ENCODE measurements at regions not wholly inside any gene's neighbourhood (a gene's known extent, or its start where the extent isn't known, plus 50 kb on each side); places are given as distances from the start of the nearest gene placed in this dataset.
"Not testable (repeated sequence)": the region's sequence is repeated elsewhere in the genome, so short reads cannot be mapped to it uniquely, and the experiment has no call there.

GRCh38 chr16:8075271-8075670 is 515.0 kb downstream of the TMEM114 start:
- TF ChIP-seq CHD4 (IDR thresholded peaks at IDR 0.05; ENCODE audit: borderline replicate concordance) (no peak), HOXB5 (CRISPR knock-in tag; IDR thresholded peaks at IDR 0.05) (no peak), RFX5 (IDR thresholded peaks at IDR 0.05) (no peak), REST (IDR thresholded peaks at IDR 0.05) (no peak)
- DNase-seq (ENCODE audit: low read depth in 1 of 2, low spot score in 1 of 2), result no peak
- 9% methylated on average over 5 of the region's 5 CpGs for WGBS (ENCODE audit: missing lambda C conversion rate)
- no peak overlapping the region for H3K4me3 ChIP-seq
- no peak overlapping the region for H3K27ac ChIP-seq
- ChIA-PET CTCF (no interaction called here), POLR2A (no interaction called here)
- no peak for ATAC-seq
- H3K9me3 ChIP-seq, result no peaks in the 10 kb centered on the region
- no peak for FAIRE-seq
- H3K4me2 ChIP-seq, result no peak overlapping the region
- no peaks in the 10 kb centered on the region for H3K4me1 ChIP-seq

- Histone ChIP-seq H3K4me2 (no peak overlapping the region), H3K4me3 (no peak overlapping the region), H3K4me1 (no peaks in the 10 kb centered on the region), H3K9me3 (no peaks in the 10 kb centered on the region; the same call in none of the 3 replicates), H3K27ac (no peak overlapping the region)
- CTCF ChIA-PET, result no interaction called here
- FAIRE-seq (no peak), DNase-seq (ENCODE audit: low read depth in 1 of 2, low spot score in 1 of 2) (no peak), ATAC-seq (no peak)
- POLR2A ChIA-PET, result no interaction called here
- WGBS (ENCODE audit: missing lambda C conversion rate), result 33% methylated on average over 2 of the region's 2 CpGs
- no peak for TF ChIP-seq SMC3 (IDR thresholded peaks at IDR 0.05)
- no peak for TF ChIP-seq PHF8 (IDR thresholded peaks at IDR 0.05; ENCODE audit: borderline replicate concordance, low read depth)
- no peak for TF ChIP-seq ZNF302 (CRISPR knock-in tag; IDR thresholded peaks at IDR 0.05)
- no peak for TF ChIP-seq CBX2 (IDR thresholded peaks at IDR 0.05; ENCODE audit: borderline replicate concordance, low read depth)
- TF ChIP-seq FOSB (CRISPR knock-in tag; IDR thresholded peaks at IDR 0.05), result no peak
- TF ChIP-seq HOXB13 (CRISPR knock-in tag; IDR thresholded peaks at IDR 0.05; ENCODE audit: low read depth), result no peak
- TF ChIP-seq EP300 (IDR thresholded peaks at IDR 0.05), result no peak
- TF ChIP-seq RARB (CRISPR knock-in tag; IDR thresholded peaks at IDR 0.05), result no peak
- TF ChIP-seq TP53 (CRISPR knock-in tag; IDR thresholded peaks at IDR 0.05), result no peak
Observed at GRCh38 chr16:8070506-8070905, 519.8 kb downstream of the TMEM114 start.

GRCh38 chr16:8068225-8068624 is 522.1 kb downstream of the TMEM114 start:
- FAIRE-seq; H3K9me3 ChIP-seq; H3K4me2 ChIP-seq; DNase-seq (ENCODE audit: low read depth in 1 of 2, low spot score in 1 of 2); H3K4me1 ChIP-seq; ATAC-seq; H3K4me3 ChIP-seq; POLR2A ChIA-PET; H3K27ac ChIP-seq; CTCF ChIA-PET: not testable (repeated sequence)
- WGBS (ENCODE audit: missing lambda C conversion rate), result 28% methylated on average over 3 of the region's 3 CpGs

GRCh38 chr16:8063159-8063558 is 527.2 kb downstream of the TMEM114 start:
- WGBS (ENCODE audit: missing lambda C conversion rate), result 20% methylated on average over 4 of the region's 4 CpGs
- CTCF ChIA-PET, result interaction anchor here (0.5 kb wide), 1 partner anchor 106 kb away, joined by 5 read pairs; no protein-coding TSS in a partner anchor
- TF ChIP-seq HDAC2 (IDR thresholded peaks at IDR 0.05) (no peak), RFX5 (IDR thresholded peaks at IDR 0.05) (no peak), POLR2AphosphoS2 (conservative IDR thresholded peaks at IDR 0.05; ENCODE audit: low read length) (no peak), CBX8 (IDR thresholded peaks at IDR 0.05) (no peak), POLR2A (IDR thresholded peaks at IDR 0.05; ENCODE audit: low read length) (no peak), SMC3 (IDR thresholded peaks at IDR 0.05) (no peak), ZSCAN20 (CRISPR knock-in tag; IDR thresholded peaks at IDR 0.05) (no peak), MAFK (IDR thresholded peaks at IDR 0.05; ENCODE audit: partially characterized antibody) (no peak), JUN (IDR thresholded peaks at IDR 0.05) (no peak), EHF (CRISPR knock-in tag; IDR thresholded peaks at IDR 0.05) (no peak), CHD2 (IDR thresholded peaks at IDR 0.05; ENCODE audit: low read length, partially characterized antibody) (no peak), CTCF (IDR thresholded peaks at IDR 0.05) (no peak), HOXB5 (CRISPR knock-in tag; IDR thresholded peaks at IDR 0.05) (no peak), ZC3H11A (IDR thresholded peaks at IDR 0.05) (no peak), PBX3 (IDR thresholded peaks at IDR 0.05) (no peak), HES2 (IDR thresholded peaks at IDR 0.05) (no peak)
- Histone ChIP-seq H3K4me1 (no peaks in the 10 kb centered on the region), H3K27ac (no peak overlapping the region), H3K4me2 (no peak overlapping the region), H3K4me3 (no peak overlapping the region), H3K9me3 (no peaks in the 10 kb centered on the region; the same call in none of the 3 replicates)
- DNase-seq (ENCODE audit: low read depth in 1 of 2, low spot score in 1 of 2), result no peak
- no peak for ATAC-seq
- FAIRE-seq, result no peak
- POLR2A ChIA-PET, result no interaction called here

Measured in A549 (cell line).